ENCODE measurements at regions not wholly inside any gene's neighbourhood (a gene's known extent, or its start where the extent isn't known, plus 50 kb on each side); places are given as distances from the start of the nearest gene placed in this dataset.

- Histone ChIP-seq H3K79me2 (ENCODE audit: control insufficient read depth, insufficient read depth, low read length) (no peaks in the 10 kb centered on the region), H3K36me3 (ENCODE audit: control insufficient read depth, insufficient read depth, low read length) (no peaks in the 10 kb centered on the region), H2BK120ac (ENCODE audit: low read depth, low read length) (no peak overlapping the region), H3K18ac (ENCODE audit: low read length) (no peak overlapping the region), H2BK5ac (ENCODE audit: low read length) (no peak overlapping the region), H3K56ac (ENCODE audit: low read length) (no peak overlapping the region), H3K9ac (ENCODE audit: low read length) (no peak overlapping the region), H3K23ac (ENCODE audit: low read length) (no peak overlapping the region), H3K27ac (ENCODE audit: low read depth, low read length) (no peak overlapping the region), H3K4ac (ENCODE audit: low read depth, low read length) (no peak overlapping the region), H3K4me3 (ENCODE audit: low read length) (no peak overlapping the region), H4K5ac (ENCODE audit: low read length) (no peak overlapping the region), H2BK15ac (replicated peaks; ENCODE audit: low read depth) (no peak overlapping the region), H4K8ac (ENCODE audit: low read depth, low read length) (no peak overlapping the region), H2AK5ac (ENCODE audit: low read length) (no peak overlapping the region), H3K79me1 (ENCODE audit: low read length) (no peaks in the 10 kb centered on the region), H3K27me3 (ENCODE audit: insufficient read depth, low read length, poor library complexity) (no peaks in the 10 kb centered on the region), H3K4me1 (ENCODE audit: control insufficient read depth, low read depth, low read length) (no peaks in the 10 kb centered on the region), H3K4me2 (ENCODE audit: low read length) (no peak overlapping the region)
- DNase-seq, result no peak
- no CpG with 5 or more reads among the region's 4 CpGs for WGBS (ENCODE audit: extremely low coverage, insufficient coverage, low lambda C conversion rate)
Measured at GRCh38 chr3:96488708-96489107, 325.7 kb upstream of the EPHA6 start.

- Histone ChIP-seq H3K23ac (ENCODE audit: low read length) (no peak overlapping the region), H3K4ac (ENCODE audit: low read depth, low read length) (no peak overlapping the region), H3K4me3 (ENCODE audit: low read length) (no peak overlapping the region), H3K27ac (ENCODE audit: low read depth, low read length) (no peak overlapping the region), H2BK5ac (ENCODE audit: low read length) (no peak overlapping the region), H3K9ac (ENCODE audit: low read length) (no peak overlapping the region), H2BK15ac (replicated peaks; ENCODE audit: low read depth) (no peak overlapping the region), H2AK5ac (ENCODE audit: low read length) (no peak overlapping the region), H2BK120ac (ENCODE audit: low read depth, low read length) (no peak overlapping the region), H3K79me2 (ENCODE audit: control insufficient read depth, insufficient read depth, low read length) (no peaks in the 10 kb centered on the region), H3K18ac (ENCODE audit: low read length) (no peak overlapping the region), H3K36me3 (ENCODE audit: control insufficient read depth, insufficient read depth, low read length) (no peaks in the 10 kb centered on the region), H3K4me1 (ENCODE audit: control insufficient read depth, low read depth, low read length) (no peaks in the 10 kb centered on the region), H4K8ac (ENCODE audit: low read depth, low read length) (no peak overlapping the region), H3K56ac (ENCODE audit: low read length) (no peak overlapping the region), H3K27me3 (ENCODE audit: insufficient read depth, low read length, poor library complexity) (no peaks in the 10 kb centered on the region), H3K4me2 (ENCODE audit: low read length) (no peak overlapping the region), H4K5ac (ENCODE audit: low read length) (no peak overlapping the region), H3K79me1 (ENCODE audit: low read length) (no peaks in the 10 kb centered on the region)
- no peak for DNase-seq
Measured at GRCh38 chr3:96491023-96491422, 323.4 kb upstream of the EPHA6 start.

GRCh38 chr3:96491868-96492267 lies 322.5 kb upstream of the EPHA6 start:
- H3K18ac ChIP-seq (ENCODE audit: low read length), result no peak overlapping the region
- H4K8ac ChIP-seq (ENCODE audit: low read depth, low read length), result no peak overlapping the region
- no peak overlapping the region for H3K23ac ChIP-seq (ENCODE audit: low read length)
- H3K4me3 ChIP-seq (ENCODE audit: low read length), result no peak overlapping the region
- no peaks in the 10 kb centered on the region for H3K79me2 ChIP-seq (ENCODE audit: control insufficient read depth, insufficient read depth, low read length)
- no peak overlapping the region for H3K9ac ChIP-seq (ENCODE audit: low read length)
- no peaks in the 10 kb centered on the region for H3K79me1 ChIP-seq (ENCODE audit: low read length)
- H2BK120ac ChIP-seq (ENCODE audit: low read depth, low read length), result no peak overlapping the region
- H2BK15ac ChIP-seq (replicated peaks; ENCODE audit: low read depth), result no peak overlapping the region
- no peak overlapping the region for H2AK5ac ChIP-seq (ENCODE audit: low read length)
- H3K27me3 ChIP-seq (ENCODE audit: insufficient read depth, low read length, poor library complexity), result no peaks in the 10 kb centered on the region
- H3K27ac ChIP-seq (ENCODE audit: low read depth, low read length), result no peak overlapping the region
- no peak overlapping the region for H3K4me2 ChIP-seq (ENCODE audit: low read length)
- no peak overlapping the region for H4K5ac ChIP-seq (ENCODE audit: low read length)
- no peak overlapping the region for H2BK5ac ChIP-seq (ENCODE audit: low read length)
- no peaks in the 10 kb centered on the region for H3K36me3 ChIP-seq (ENCODE audit: control insufficient read depth, insufficient read depth, low read length)
- H3K56ac ChIP-seq (ENCODE audit: low read length), result no peak overlapping the region
- H3K4ac ChIP-seq (ENCODE audit: low read depth, low read length), result no peak overlapping the region
- H3K4me1 ChIP-seq (ENCODE audit: control insufficient read depth, low read depth, low read length), result no peaks in the 10 kb centered on the region
- no peak for DNase-seq

- Histone ChIP-seq H3K18ac (ENCODE audit: low read length) (no peak overlapping the region), H2BK120ac (ENCODE audit: low read depth, low read length) (no peak overlapping the region), H3K27me3 (ENCODE audit: insufficient read depth, low read length, poor library complexity) (no peaks in the 10 kb centered on the region), H4K8ac (ENCODE audit: low read depth, low read length) (no peak overlapping the region), H2BK15ac (replicated peaks; ENCODE audit: low read depth) (no peak overlapping the region), H3K4me1 (ENCODE audit: control insufficient read depth, low read depth, low read length) (no peaks in the 10 kb centered on the region), H3K36me3 (ENCODE audit: control insufficient read depth, insufficient read depth, low read length) (no peaks in the 10 kb centered on the region), H4K5ac (ENCODE audit: low read length) (no peak overlapping the region), H3K79me1 (ENCODE audit: low read length) (no peaks in the 10 kb centered on the region), H3K56ac (ENCODE audit: low read length) (no peak overlapping the region), H2BK5ac (ENCODE audit: low read length) (no peak overlapping the region), H3K23ac (ENCODE audit: low read length) (no peak overlapping the region), H3K27ac (ENCODE audit: low read depth, low read length) (no peak overlapping the region), H3K4ac (ENCODE audit: low read depth, low read length) (no peak overlapping the region), H3K4me2 (ENCODE audit: low read length) (no peak overlapping the region), H2AK5ac (ENCODE audit: low read length) (no peak overlapping the region), H3K4me3 (ENCODE audit: low read length) (no peak overlapping the region), H3K79me2 (ENCODE audit: control insufficient read depth, insufficient read depth, low read length) (no peaks in the 10 kb centered on the region), H3K9ac (ENCODE audit: low read length) (no peak overlapping the region)
- no CpG with 5 or more reads among the region's 7 CpGs for WGBS (ENCODE audit: extremely low coverage, insufficient coverage, low lambda C conversion rate)
- DNase-seq, result no peak
Measured at GRCh38 chr3:96510334-96510733, 304.1 kb upstream of the EPHA6 start.

- Histone ChIP-seq H2BK5ac (ENCODE audit: low read length) (no peak overlapping the region), H3K4ac (ENCODE audit: low read depth, low read length) (no peak overlapping the region), H3K79me1 (ENCODE audit: low read length) (no peaks in the 10 kb centered on the region), H3K56ac (ENCODE audit: low read length) (no peak overlapping the region), H2BK15ac (replicated peaks; ENCODE audit: low read depth) (no peak overlapping the region), H2BK120ac (ENCODE audit: low read depth, low read length) (no peak overlapping the region), H3K4me3 (ENCODE audit: low read length) (no peak overlapping the region), H3K36me3 (ENCODE audit: control insufficient read depth, insufficient read depth, low read length) (no peaks in the 10 kb centered on the region), H4K8ac (ENCODE audit: low read depth, low read length) (no peak overlapping the region), H3K4me2 (ENCODE audit: low read length) (no peak overlapping the region), H3K4me1 (ENCODE audit: control insufficient read depth, low read depth, low read length) (no peaks in the 10 kb centered on the region), H3K9ac (ENCODE audit: low read length) (no peak overlapping the region), H4K5ac (ENCODE audit: low read length) (no peak overlapping the region), H3K27me3 (ENCODE audit: insufficient read depth, low read length, poor library complexity) (no peaks in the 10 kb centered on the region), H3K27ac (ENCODE audit: low read depth, low read length) (no peak overlapping the region), H3K18ac (ENCODE audit: low read length) (no peak overlapping the region), H3K23ac (ENCODE audit: low read length) (no peak overlapping the region), H3K79me2 (ENCODE audit: control insufficient read depth, insufficient read depth, low read length) (no peaks in the 10 kb centered on the region), H2AK5ac (ENCODE audit: low read length) (no peak overlapping the region)
- no peak for DNase-seq
Measured at GRCh38 chr3:96537165-96537564, 277.2 kb upstream of the EPHA6 start.

GRCh38 chr3:96538186-96538585 lies 276.2 kb upstream of the EPHA6 start:
- Histone ChIP-seq H3K23ac (ENCODE audit: low read length) (no peak overlapping the region), H4K8ac (ENCODE audit: low read depth, low read length) (no peak overlapping the region)

More at GRCh38 chr3:96538186-96538585, 276.2 kb upstream of the EPHA6 start:
- Histone ChIP-seq H3K18ac (ENCODE audit: low read length) (no peak overlapping the region), H3K4me1 (ENCODE audit: control insufficient read depth, low read depth, low read length) (no peaks in the 10 kb centered on the region), H3K36me3 (ENCODE audit: control insufficient read depth, insufficient read depth, low read length) (no peaks in the 10 kb centered on the region), H2BK5ac (ENCODE audit: low read length) (no peak overlapping the region), H3K27ac (ENCODE audit: low read depth, low read length) (no peak overlapping the region), H3K4me2 (ENCODE audit: low read length) (no peak overlapping the region), H3K79me2 (ENCODE audit: control insufficient read depth, insufficient read depth, low read length) (no peaks in the 10 kb centered on the region), H3K27me3 (ENCODE audit: insufficient read depth, low read length, poor library complexity) (no peaks in the 10 kb centered on the region), H3K56ac (ENCODE audit: low read length) (no peak overlapping the region), H2AK5ac (ENCODE audit: low read length) (no peak overlapping the region), H2BK120ac (ENCODE audit: low read depth, low read length) (no peak overlapping the region), H3K4ac (ENCODE audit: low read depth, low read length) (no peak overlapping the region), H3K9ac (ENCODE audit: low read length) (no peak overlapping the region), H3K79me1 (ENCODE audit: low read length) (no peaks in the 10 kb centered on the region), H3K4me3 (ENCODE audit: low read length) (no peak overlapping the region), H2BK15ac (replicated peaks; ENCODE audit: low read depth) (no peak overlapping the region), H4K5ac (ENCODE audit: low read length) (no peak overlapping the region)
- WGBS (ENCODE audit: extremely low coverage, insufficient coverage, low lambda C conversion rate), result no CpG with 5 or more reads among the region's 1 CpG
- no peak for DNase-seq
